SW480 (cell line): ENCODE measurements at regions not wholly inside any gene's neighbourhood (a gene's known extent, or its start where the extent isn't known, plus 50 kb on each side); places are given as distances from the start of the nearest gene placed in this dataset.
"Not testable (repeated sequence)": the region's sequence is repeated elsewhere in the genome, so short reads cannot be mapped to it uniquely, and the experiment has no call there.

Experiments used
- DNase-seq: peaks from one replicate; pipeline ENCODE4 v3.0.0-alpha.2; 2016; ENCODE audit warnings: low spot score

DNA sequence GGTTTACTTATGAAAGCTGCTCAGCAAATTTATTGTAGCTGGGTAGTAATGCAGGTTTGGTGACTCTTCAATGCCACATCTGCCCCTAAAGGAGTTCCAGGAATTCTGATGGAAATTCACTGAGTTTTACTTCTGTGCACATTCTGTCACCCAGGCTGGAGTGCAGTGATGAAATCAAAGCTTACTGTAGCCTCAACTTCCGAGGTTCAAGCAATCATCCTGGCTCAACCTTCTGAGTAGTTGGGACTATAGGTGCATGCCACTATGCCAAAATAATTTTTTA lies 150.6 kb upstream of the RUNX1 start:
- DNase-seq: no peak

DNA sequence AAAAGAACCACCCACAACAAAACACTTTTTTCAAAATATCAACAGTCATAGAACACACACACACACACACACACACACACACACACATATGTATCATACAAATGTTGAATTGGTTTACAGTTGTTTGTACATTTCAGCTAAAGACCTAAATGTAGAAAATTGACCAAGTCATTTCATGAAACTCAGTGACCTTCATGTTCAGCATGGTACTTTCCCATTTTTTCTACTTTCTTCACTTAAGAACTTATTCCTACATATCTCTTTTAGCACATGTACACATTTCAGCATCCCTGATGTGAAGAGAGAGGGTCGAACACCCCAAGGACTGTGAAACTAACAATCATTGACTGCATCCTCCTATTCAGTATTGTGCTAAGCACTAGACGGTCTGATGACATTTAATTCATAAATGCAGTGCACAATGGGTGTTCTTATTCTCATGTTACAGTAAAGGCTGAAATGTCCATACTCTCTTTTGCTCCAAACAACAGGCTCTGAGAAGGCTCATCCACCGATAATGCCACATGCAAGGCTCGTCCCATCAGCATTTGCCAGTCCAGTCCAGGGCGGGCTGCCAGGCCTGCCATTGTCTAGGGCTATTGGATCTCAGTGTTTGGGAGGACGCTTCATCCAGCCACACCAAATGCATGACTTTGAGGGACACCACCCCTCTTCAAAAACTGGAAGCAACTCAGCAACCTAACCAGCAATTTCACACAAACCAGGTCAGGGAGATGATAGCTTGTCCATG lies 150.1 kb upstream of the RUNX1 start:
- no peak for DNase-seq

DNA sequence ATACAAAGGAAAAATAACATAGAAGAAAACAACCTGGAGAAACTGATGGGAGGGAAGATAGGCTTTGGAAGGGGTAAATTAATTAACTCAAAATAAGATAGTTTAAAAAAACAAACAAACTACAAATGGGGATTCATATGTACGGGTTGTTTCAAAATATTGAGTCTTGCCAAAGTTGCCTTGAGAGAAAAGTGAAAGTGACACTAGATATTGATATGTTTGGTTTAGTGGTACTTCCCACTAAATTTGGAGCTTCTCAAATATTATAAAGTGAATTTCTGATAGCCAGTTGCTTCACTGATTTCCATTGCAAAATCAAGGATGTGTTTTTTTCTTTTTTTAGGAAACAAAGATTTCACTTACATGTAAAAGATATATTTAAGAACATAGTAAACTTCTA lies 149.5 kb upstream of the RUNX1 start:
- no peak for DNase-seq

DNA sequence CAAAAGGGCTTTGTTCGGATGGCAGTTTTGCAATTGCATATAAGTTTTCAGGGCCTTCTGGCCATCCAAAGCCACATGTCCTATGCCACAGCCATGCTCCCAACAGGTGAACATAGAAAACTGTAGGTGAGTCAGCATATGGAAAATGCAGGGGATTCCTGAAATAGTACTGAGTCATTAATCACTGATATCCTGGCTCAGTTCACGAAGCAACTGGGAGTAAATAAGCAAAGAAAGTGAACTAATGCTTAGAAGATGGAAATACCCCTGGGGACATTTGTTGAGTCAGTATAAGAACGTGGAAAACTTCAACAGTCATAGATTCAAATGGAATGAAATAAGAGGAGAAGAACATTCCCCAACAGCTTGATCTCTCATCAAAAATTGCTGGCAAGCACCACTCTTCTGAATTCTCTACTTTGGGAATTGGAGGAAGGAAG lies 148.9 kb upstream of the RUNX1 start:
- DNase-seq: peak; percentile 67

DNA sequence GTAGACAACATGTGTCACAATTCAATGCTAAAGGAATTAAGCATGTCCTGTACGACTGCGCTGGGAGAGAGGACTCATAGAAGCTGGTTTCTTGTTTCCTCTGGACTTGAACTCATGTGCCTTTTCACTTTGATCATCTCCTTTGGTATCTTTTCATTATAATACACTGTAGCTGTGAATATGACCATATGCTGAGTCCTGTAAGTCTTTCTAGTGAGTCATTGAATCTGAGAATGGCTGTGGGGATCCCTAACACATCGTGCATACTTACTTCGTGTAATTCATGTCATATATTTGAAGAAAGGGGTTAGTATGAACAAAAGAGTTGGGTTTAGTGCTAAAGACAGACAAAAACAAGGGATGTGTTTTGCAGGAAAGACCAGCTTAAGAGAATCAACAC lies 148.1 kb upstream of the RUNX1 start:
- DNase-seq: no peak

DNA sequence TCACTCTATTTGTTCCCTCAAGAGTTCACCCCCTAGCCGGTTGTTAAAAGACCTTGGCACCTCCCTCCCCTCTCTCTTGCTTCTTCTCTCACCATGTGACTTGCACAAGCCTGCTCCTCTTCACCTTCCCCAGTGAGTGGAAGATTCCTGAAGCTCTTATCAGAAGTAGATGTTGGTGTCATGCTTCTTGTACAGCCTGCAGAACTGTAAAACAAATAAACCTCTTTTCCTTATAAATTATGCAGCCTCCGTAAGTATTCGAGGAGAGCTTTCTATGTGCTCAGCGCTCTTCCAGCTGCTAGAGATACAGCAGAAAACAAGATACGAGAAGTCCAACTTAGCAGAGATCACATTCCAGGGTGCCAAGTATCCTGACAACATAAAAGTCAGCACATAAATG lies 147.0 kb upstream of the RUNX1 start:
- no peak for DNase-seq

DNA sequence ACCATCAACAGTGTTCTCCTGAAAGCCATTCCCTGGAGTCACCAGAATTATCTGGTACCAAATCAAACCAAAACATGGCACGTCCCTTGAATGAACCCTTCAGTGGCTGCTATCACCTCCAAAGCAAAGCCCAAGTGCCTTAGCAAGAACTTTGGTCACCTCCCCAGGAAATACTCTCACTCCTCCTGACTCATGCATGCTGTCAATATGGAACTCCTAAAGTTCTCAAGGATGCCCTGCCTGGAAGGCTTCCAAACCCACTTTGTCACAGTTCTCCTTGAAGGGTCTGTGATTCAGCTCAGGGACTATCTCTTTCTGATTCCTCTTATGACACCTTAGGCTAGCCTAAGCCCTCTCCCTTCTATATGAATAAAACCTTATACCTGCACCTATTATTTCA lies 146.1 kb upstream of the RUNX1 start:
- DNase-seq: no peak

DNA sequence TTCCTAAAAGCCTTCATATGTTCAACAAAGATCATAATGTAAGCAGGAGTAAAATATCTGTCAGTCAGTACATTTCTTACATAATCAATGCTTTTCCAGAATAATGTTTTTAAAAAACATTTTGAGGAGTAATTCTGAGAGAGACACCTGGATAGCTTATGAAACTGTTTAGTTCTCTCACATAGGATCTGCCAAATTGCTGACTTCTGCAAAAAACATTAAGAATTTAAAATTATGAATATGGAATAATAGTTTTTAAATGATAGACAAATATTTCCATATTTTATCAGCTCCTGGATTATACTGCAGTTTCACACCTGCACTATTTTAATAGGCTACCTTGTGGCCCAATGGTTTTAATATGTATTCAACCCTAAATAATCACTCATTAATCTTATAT lies 142.7 kb upstream of the RUNX1 start:
- no peak for DNase-seq

DNA sequence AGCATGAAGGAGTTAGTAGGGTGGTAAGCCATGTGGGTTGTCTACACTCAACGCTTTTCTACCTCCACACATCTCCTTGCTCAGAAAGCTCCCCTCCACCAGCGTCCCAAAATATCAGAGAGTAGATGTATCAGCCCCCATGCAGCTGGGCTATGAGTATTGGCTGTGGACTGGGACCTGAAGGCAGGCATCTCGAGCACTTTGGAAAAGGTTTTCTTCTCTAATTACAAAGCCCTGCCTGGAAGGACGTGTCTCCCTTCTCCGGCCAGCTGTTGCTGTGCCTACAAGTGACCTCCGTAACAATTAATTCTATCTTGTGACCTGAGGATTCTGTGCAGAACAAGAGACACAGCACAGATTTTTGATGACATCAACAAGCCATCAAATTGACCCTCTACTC lies 142.0 kb upstream of the RUNX1 start:
- no peak for DNase-seq

DNA sequence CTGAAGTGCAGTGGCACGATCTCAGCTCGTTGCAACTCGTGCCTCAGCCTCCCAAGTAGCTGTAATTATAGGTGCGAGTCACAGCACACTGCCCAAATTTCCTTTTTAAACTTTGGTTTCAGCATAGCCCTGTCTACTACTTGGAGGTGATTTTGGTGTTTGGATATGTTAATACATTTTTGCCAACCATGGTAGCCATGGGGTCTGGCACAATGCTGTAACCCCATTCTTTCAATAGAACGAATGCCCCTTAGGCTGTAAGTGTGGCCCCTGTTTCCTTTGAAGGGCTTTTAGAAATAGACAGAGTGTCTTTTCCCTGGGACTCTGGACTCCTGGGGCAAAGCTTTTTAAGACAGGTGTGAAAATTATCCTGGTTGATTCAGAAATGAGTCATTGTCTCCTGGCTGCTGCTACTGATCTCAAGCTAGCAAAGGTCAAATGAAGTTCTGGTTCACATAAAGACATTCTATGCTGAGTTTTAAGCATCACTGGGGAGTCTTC lies 141.1 kb upstream of the RUNX1 start:
- peak; percentile 65 for DNase-seq

DNA sequence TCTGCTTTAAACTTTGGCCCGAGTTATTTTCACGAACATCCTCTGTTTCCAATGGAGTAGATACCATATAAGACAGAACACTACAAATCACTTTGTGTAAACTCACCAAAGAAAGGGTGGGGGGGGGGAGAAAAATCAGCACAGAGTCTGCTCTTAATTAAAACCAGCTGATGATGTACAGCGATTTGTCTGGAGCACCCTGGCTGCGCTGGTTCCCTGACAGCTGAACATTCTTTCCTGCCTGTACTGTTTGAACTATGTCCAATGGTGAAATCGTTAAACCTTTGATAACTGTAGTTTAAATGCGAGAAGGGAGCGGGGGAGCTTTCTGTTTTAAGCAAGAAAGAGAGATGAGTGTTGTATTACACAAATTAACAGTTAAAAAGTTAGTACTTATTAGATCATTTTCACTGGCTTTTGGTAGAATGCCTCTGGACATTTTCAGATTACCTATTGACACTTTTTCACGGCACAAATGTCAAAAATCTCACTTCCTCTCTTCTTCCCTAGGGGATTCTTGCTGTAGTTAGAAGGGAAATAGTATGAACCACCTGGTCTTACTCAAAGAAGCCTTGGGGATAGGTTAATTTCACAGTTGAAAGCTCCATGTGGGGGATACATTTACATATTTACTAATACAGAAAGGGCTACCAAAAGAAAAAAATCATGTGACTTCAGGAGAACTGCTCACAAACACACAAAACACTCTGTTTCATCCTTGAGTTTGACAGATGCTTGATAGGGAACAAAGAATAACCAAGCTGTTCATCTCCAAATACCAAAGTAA lies 140.2 kb upstream of the RUNX1 start:
- peak; percentile 66 for DNase-seq

DNA sequence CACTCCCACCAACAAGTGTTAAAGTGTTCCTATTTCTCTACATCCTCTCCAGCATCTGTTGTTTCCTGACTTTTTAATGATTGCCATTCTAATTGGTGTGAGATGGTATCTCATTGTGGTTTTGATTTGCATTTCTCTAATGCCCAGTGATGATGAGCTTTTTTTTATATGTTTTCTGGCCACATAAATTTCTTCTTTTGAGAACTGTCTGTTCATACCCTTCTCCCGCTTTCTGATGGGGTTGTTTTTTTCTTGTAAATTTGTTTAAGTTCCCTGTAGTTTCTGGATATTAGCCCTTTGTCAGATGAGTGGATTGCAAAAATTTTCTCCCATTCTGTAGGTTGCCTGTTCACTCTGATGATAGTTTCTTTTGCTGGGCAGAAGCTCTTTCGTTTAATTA lies 134.3 kb upstream of the RUNX1 start:
- not testable (repeated sequence) for DNase-seq

DNA sequence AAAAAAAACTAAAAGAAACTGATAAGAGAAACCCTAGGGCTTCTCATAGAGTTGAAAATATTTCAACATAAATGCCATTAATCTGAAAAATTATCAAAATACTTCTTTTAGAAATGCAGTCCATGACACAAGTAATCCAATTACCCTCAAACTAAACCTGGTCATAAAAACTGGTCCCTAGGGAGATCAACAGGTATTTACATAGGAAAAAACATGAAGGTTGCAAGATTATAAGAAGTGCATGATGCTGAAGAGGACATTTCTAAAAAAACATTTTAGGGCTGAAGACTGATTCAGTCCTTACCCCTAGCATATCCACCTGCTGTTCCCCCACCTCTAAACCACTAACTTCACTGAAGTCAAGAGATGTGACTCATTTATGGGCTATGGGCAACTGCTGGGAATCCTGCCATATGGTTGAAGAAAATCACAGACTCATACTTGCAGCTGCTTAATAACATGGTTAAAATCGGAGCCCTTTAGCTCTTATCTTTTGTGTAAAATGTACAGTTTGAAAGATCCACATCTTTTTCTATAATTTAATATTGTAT lies 131.0 kb upstream of the RUNX1 start:
- peak; percentile 46 for DNase-seq

DNA sequence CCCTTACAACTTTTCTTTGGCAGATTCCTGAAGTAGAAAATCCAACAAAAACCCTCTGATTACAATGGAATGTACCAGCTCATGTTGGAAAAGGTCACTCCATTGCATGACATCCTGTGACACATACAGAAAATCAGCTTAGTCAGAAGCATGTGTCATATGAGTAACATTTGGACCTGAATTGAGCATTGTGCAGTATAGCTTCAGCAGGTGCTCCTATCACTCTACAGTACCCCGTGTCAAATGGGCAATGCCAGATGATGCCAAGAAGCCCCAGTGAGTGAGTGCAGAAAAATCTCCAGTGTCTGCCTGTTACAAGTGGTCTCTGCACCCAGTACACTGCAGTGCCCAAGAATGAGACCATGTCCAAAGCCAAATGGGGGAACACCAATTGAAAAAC lies 129.7 kb upstream of the RUNX1 start:
- DNase-seq: peak; percentile 31

DNA sequence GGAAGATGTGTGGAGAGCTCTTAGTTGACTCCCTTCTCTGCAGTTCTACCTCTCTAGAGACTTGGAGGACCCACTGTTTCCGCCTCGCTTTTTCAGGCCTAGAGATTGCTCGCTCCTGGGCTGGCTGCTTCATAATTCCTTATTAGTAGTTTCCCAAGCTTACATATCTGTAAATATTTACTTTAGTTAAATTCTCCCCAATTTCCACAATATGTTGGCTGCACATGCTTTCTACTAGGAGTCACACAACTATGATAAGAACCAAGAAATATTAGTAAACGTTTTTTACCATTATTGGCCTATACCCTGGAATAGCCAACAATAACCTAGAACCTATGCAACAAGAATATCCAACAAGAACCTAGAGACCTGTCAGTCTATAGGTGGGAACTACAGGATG lies 129.0 kb upstream of the RUNX1 start:
- no peak for DNase-seq

DNA sequence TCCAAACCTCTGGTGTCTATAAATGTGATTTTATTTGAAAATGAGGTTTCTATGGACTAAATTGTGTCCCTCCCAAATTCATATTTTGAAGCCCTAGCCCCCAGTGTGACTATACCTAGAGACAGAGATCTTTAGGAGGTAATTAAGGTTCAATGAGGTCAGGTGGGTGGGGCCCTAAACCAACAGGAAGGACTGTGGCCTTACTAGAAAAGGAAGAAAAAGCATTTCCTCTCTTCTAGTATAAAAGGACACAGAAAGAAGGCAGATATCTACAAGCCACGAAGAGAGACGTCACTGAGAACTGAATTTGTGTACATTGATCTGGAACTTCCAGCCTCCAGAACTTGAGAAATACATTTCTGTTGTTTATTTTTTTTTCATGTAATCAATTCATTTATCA lies 123.1 kb upstream of the RUNX1 start:
- DNase-seq: peak; percentile 31

DNA sequence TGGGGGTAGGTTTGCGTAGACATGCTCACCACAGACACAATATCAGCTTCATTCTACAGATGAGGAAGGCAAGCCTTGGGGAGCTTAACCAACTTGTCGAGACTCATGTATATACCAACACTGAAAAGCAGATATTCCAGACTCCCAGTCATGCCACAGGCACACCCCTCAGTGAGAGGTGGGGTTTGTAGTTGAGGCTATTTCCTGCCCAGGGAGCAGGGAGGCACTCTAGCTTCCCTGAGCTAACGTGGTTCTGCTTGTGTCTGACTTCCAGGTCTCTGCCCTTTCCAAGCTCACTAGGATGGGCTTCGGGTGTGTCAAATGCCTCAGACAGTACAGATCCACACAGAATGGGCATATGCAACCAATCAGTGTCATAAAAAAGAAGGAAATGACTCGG lies 122.3 kb upstream of the RUNX1 start:
- DNase-seq: peak; percentile 60

DNA sequence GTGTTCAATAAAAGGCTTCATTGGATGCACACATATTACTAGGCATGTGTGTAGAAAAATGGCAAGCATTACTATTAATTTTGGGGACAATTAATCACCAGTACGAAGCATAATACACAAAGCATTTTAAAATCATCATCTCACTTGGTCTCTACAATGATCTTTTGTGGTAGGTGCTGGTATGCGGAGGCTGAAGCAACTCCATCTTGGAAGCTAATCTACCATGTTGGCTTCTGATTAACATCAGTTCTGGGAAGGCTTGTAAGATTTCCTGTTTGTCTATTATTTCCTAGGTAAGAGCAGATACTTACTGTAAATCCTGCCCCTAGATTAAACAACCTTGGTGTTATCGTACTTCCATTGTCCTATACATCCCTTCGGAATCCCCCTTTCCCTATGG lies 121.7 kb upstream of the RUNX1 start:
- DNase-seq: no peak

DNA sequence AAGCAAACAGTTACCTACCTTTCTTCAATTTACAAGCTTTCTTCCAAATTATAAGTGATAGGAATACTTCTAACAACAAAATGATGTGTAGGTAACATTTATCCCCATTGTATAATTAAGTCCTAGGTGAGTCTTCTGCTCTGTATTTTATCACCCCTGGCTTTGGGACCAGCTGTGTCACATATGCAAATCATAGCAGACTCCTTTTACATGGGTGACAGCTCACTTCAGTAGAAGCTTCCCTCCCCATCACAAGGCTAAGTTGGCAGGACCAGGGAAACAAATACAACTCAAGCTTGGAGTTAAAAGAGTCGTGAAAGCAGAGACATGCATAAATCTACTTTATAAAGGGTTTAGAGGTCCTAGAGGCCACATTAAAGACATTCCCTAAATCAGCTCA lies 121.1 kb upstream of the RUNX1 start:
- peak; percentile 51 for DNase-seq

DNA sequence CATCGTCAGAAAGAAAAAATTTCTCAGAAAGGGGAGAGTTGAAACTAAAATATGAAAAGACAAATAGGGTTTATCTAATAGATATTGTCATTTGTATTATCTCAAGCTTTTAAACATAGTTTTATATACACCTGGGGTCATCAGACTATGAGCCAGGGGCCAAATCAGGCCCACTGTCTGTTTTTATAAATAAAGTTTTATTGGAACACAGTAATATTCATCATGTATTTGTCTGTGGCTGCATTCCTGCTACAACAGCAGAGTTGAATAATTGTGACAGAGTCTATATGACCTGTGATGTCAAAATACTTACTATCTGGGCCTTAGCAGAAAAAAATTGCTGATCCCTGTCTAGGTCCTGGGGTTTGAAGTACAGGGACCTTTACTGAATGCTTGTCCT lies 120.5 kb upstream of the RUNX1 start:
- DNase-seq: no peak

DNA sequence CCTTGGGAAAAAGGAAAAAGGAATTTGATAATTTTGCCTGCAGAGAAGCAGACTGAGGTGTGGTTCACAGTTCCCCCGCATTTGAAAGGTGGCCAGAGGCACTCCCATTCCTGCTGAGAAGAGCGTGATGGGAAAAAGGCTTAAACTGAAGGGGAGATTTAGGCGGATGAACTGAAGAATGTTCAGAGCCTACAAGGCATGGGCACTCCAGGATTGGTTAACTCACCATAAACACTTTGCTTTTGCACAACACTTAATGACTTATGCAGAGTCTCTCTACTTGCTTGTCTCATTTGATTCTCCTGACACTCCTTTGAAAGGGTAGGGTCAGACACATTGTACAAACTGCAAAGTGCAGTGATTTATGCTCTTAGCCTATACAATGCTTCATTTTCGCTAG lies 119.6 kb upstream of the RUNX1 start:
- no peak for DNase-seq

DNA sequence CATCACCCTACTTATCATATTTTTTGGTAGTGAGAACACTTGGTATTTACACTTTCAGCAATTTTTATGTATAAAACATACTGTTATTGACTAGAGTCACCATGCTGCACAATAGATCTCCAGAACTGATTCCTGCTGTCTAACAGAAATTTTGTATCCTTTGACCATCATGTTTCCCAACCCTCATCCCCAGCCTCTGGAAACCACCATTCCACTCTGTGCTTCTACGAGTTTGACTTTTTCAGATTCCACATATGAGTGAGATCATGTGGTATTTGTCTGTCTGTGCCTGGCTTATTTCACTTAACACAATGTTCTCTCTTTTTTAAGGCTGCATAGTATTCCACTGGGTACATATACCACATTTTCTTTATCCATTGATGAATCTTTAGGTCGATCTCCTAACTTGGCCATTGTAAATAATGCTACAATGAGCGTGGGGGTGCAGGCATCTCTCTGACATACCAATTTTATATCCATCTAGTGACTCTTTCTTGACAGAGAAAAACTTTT lies 115.9 kb upstream of the RUNX1 start:
- no peak for DNase-seq

DNA sequence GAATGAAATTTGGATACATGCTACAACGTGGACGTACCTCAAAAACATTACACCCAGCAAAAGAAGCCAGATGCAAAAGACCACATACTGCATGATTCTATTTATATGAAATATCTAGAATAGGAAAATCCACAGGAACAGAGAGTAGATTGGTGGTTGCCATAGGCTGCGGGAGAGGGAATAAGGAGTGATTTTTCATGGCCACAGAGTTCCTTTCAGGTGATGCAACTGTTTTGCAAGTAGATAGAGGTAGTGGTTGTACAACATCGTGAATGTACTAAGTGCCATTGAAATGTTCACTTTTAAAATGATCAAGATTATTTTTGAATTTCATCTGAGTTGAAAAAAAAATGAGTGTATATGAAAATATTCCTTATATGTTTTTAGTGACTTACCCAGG lies 115.3 kb upstream of the RUNX1 start:
- no peak for DNase-seq
